Vagina (tissue), 2 donors: ENCODE measurements at regions not wholly inside any gene's neighbourhood (a gene's known extent, or its start where the extent isn't known, plus 50 kb on each side); places are given as distances from the start of the nearest gene placed in this dataset.

Experiments used
- DNase-seq, 2 donors: peaks; one replicate each; pipeline ENCODE4 v3.0.0-alpha.2; 2017; ENCODE audit errors: extremely low spot score in 2 of 2
- H3K27ac ChIP-seq: fragments of 200-600 bp; sonication (generic); one replicate; pipeline ENCODE4 v1.5.1; 2019
- H3K27me3 ChIP-seq: fragments of 200-600 bp; sonication (generic); one replicate; pipeline ENCODE4 v1.5.1; 2019
- H3K36me3 ChIP-seq, 2 donors: fragments of 200-600 bp; sonication (generic); one replicate each; pipeline ENCODE4 v1.5.1; 2017 to 2019
- H3K4me1 ChIP-seq: fragments of 200-600 bp; sonication (generic); one replicate; pipeline ENCODE4 v1.5.1; 2019
- H3K4me3 ChIP-seq, 2 donors: fragments of 200-600 bp; sonication (generic); 1 replicate in 1 of 2; 2 replicates in 1 of 2; pipeline ENCODE4 v1.5.1; 2016 to 2019
- H3K9me3 ChIP-seq: fragments of 200-600 bp; sonication (generic); one replicate; pipeline ENCODE4 v1.5.1; 2019
- CTCF ChIP-seq, 3 experiments: fragments of 450-650 bp in 2 of 3; fragments of 200-600 bp in 1 of 3; sonication (generic) in 1 of 3; IDR thresholded peaks; one replicate each; pipeline ENCODE4 v1.5.1; 2017 to 2019; ENCODE audit warnings: antibody characterized with exemption in 3 of 3, mild to moderate bottlenecking in 2 of 3, moderate library complexity in 2 of 3
- POLR2A ChIP-seq, 2 donors: fragments of 450-650 bp; IDR thresholded peaks; one replicate each; pipeline ENCODE4 v1.6.1; 2017; ENCODE audit warnings: antibody characterized with exemption in 2 of 2, mild to moderate bottlenecking in 2 of 2, moderate library complexity in 2 of 2
- POLR2AphosphoS5 ChIP-seq, 2 donors: sonication (generic); formaldehyde crosslinking; IDR thresholded peaks; one replicate each; pipeline ENCODE4 v1.9.0; 2017; ENCODE audit warnings: antibody characterized with exemption in 2 of 2, mild to moderate bottlenecking in 2 of 2, low read depth in 1 of 2; ENCODE audit not compliant: insufficient read depth in 1 of 2
- intact Hi-C: fragments of 100-400 bp; cut with DNase I; formaldehyde crosslinking; loops from one replicate; pipeline ENCODE4 v1.15.1; 2023

GRCh38 chr14:34099635-34100034 is 148.8 kb upstream of the EGLN3 start:
- TF ChIP-seq POLR2A (IDR thresholded peaks at IDR 0.05) (no peak), CTCF (IDR thresholded peaks at IDR 0.05) (no peak), POLR2AphosphoS5 (IDR thresholded peaks at IDR 0.05; ENCODE audit: insufficient read depth in 1 of 2, low read depth in 1 of 2) (no peak)
- no peak overlapping the region for H3K4me3 ChIP-seq
- intact Hi-C loops: loop anchor here (5.0 kb wide), 1 partner anchor 252 kb away; no protein-coding TSS in a partner anchor
- no peaks in the 10 kb centered on the region for H3K36me3 ChIP-seq
- no peaks in the 10 kb centered on the region for H3K9me3 ChIP-seq
- peaks cover 5% of the 10 kb centered on the region for H3K4me1 ChIP-seq
- no peak for DNase-seq
- no peak overlapping the region for H3K27ac ChIP-seq
- no peaks in the 10 kb centered on the region for H3K27me3 ChIP-seq

GRCh38 chr14:34098985-34099349 is 148.1 kb upstream of the EGLN3 start:
- Histone ChIP-seq H3K4me1 (peaks cover 5% of the 10 kb centered on the region), H3K27ac (no peak overlapping the region)

GRCh38 chr14:34098045-34098984 is 147.4 kb upstream of the EGLN3 start:
- Histone ChIP-seq H3K9me3 (no peaks in the 10 kb centered on the region), H3K27ac (no peak overlapping the region), H3K4me3 (no peak overlapping the region), H3K27me3 (no peaks in the 10 kb centered on the region), H3K4me1 (peaks cover 5% of the 10 kb centered on the region), H3K36me3 (no peaks in the 10 kb centered on the region)
- TF ChIP-seq POLR2A (IDR thresholded peaks at IDR 0.05) (no peak), CTCF (IDR thresholded peaks at IDR 0.05) (peak in 2 of 3 experiments; percentile 64 to 68)
- DNase-seq: no peak
- intact Hi-C loops: loop anchor here (5.0 kb wide), 1 partner anchor 251 kb away; no protein-coding TSS in a partner anchor

More at GRCh38 chr14:34098985-34099349, 148.1 kb upstream of the EGLN3 start:
- no peak for DNase-seq
- TF ChIP-seq POLR2AphosphoS5 (IDR thresholded peaks at IDR 0.05; ENCODE audit: insufficient read depth in 1 of 2, low read depth in 1 of 2) (no peak), CTCF (IDR thresholded peaks at IDR 0.05) (no peak), POLR2A (IDR thresholded peaks at IDR 0.05) (no peak)
- Histone ChIP-seq H3K9me3 (no peaks in the 10 kb centered on the region), H3K27me3 (no peaks in the 10 kb centered on the region), H3K36me3 (no peaks in the 10 kb centered on the region), H3K4me3 (no peak overlapping the region)
- intact Hi-C loops: loop anchor here (5.0 kb wide), 1 partner anchor 252 kb away; no protein-coding TSS in a partner anchor

- Histone ChIP-seq H3K4me3 (no peak overlapping the region), H3K9me3 (no peaks in the 10 kb centered on the region), H3K27me3 (no peaks in the 10 kb centered on the region), H3K36me3 (no peaks in the 10 kb centered on the region), H3K4me1 (peaks cover 5% of the 10 kb centered on the region), H3K27ac (no peak overlapping the region)
- no peak for DNase-seq
- TF ChIP-seq POLR2AphosphoS5 (IDR thresholded peaks at IDR 0.05; ENCODE audit: insufficient read depth in 1 of 2, low read depth in 1 of 2) (no peak), POLR2A (IDR thresholded peaks at IDR 0.05) (no peak), CTCF (IDR thresholded peaks at IDR 0.05) (no peak)
- intact Hi-C loops: loop anchor here (5.0 kb wide), 1 partner anchor 250 kb away; no protein-coding TSS in a partner anchor
Observed at GRCh38 chr14:34097644-34098043, 146.8 kb upstream of the EGLN3 start.

GRCh38 chr14:34094384-34094783 is 143.5 kb upstream of the EGLN3 start:
- DNase-seq: no peak
- no peak for TF ChIP-seq POLR2AphosphoS5 (IDR thresholded peaks at IDR 0.05; ENCODE audit: insufficient read depth in 1 of 2, low read depth in 1 of 2)
- no peak for TF ChIP-seq POLR2A (IDR thresholded peaks at IDR 0.05)
- TF ChIP-seq CTCF (IDR thresholded peaks at IDR 0.05): no peak
- no peak overlapping the region for H3K27ac ChIP-seq
- intact Hi-C loops: no loop called here
- peaks cover 5% of the 10 kb centered on the region for H3K4me1 ChIP-seq
- H3K36me3 ChIP-seq: no peaks in the 10 kb centered on the region
- no peak overlapping the region for H3K4me3 ChIP-seq
- H3K9me3 ChIP-seq: no peaks in the 10 kb centered on the region
- H3K27me3 ChIP-seq: no peaks in the 10 kb centered on the region
